NCI-H1092 (cell line): ENCODE measurements at regions not wholly inside any gene's neighbourhood (a gene's known extent, or its start where the extent isn't known, plus 50 kb on each side); places are given as distances from the start of the nearest gene placed in this dataset.

Experiments
- DNase-seq: peaks from one replicate; lab custom pipeline; 2025; lab: John Stamatoyannopoulos, UW

GRCh38 chrX:9087271-9088040, 53.5 kb upstream of the FAM9B start:
- no peak for DNase-seq

- no peak for DNase-seq
These were observed 55.0 kb upstream of the FAM9B start for GRCh38 chrX:9088896-9089295.

- no peak for DNase-seq
These were observed 56.8 kb upstream of the FAM9B start for GRCh38 chrX:9090766-9091165.

- no peak for DNase-seq
These were observed 57.3 kb upstream of the FAM9B start for GRCh38 chrX:9091258-9091657.

- no peak for DNase-seq
These were observed 69.0 kb upstream of the FAM9B start for GRCh38 chrX:9102956-9103355.

- DNase-seq: no peak
These were observed 74.1 kb upstream of the FAM9B start for GRCh38 chrX:9108054-9108453.

- no peak for DNase-seq
These were observed 76.9 kb upstream of the FAM9B start for GRCh38 chrX:9110808-9111207.

- DNase-seq: no peak
These were observed 80.3 kb upstream of the FAM9B start for GRCh38 chrX:9114245-9114644.

- DNase-seq: no peak
These were observed 83.9 kb upstream of the FAM9B start for GRCh38 chrX:9117851-9118250.

- DNase-seq: no peak
These were observed 88.8 kb upstream of the FAM9B start for GRCh38 chrX:9122519-9123245.

GRCh38 chrX:9127986-9128385, 94.1 kb upstream of the FAM9B start:
- DNase-seq: no peak

- DNase-seq: no peak
These were observed 96.1 kb upstream of the FAM9B start for GRCh38 chrX:9130031-9130430.

- DNase-seq: no peak
These were observed 97.1 kb upstream of the FAM9B start for GRCh38 chrX:9131066-9131465.

GRCh38 chrX:9132036-9132638, 98.2 kb upstream of the FAM9B start:
- DNase-seq: no peak

- DNase-seq: no peak
These were observed 99.5 kb upstream of the FAM9B start for GRCh38 chrX:9133426-9133825.

GRCh38 chrX:9134366-9134765, 100.4 kb upstream of the FAM9B start:
- no peak for DNase-seq

- no peak for DNase-seq
These were observed 102.1 kb upstream of the FAM9B start for GRCh38 chrX:9135901-9136510.

- no peak for DNase-seq
These were observed 103.2 kb upstream of the FAM9B start for GRCh38 chrX:9137152-9137551.

- DNase-seq: no peak
These were observed 107.6 kb upstream of the FAM9B start for GRCh38 chrX:9141496-9141895.

GRCh38 chrX:9144701-9145241, 110.8 kb upstream of the FAM9B start:
- DNase-seq: no peak

GRCh38 chrX:9146657-9147056, 112.7 kb upstream of the FAM9B start:
- no peak for DNase-seq

GRCh38 chrX:9147086-9147485, 113.2 kb upstream of the FAM9B start:
- no peak for DNase-seq

- no peak for DNase-seq
These were observed 113.8 kb upstream of the FAM9B start for GRCh38 chrX:9147726-9148125.
